IPS-20b (cell line): ENCODE measurements at regions not wholly inside any gene's neighbourhood (a gene's known extent, or its start where the extent isn't known, plus 50 kb on each side); places are given as distances from the start of the nearest gene placed in this dataset.
"Not testable (repeated sequence)": the region's sequence is repeated elsewhere in the genome, so short reads cannot be mapped to it uniquely, and the experiment has no call there.

ENCODE experiments used
- H3K27ac ChIP-seq: one replicate; pipeline ENCODE4 v1.5.1; 2013; ENCODE audit warnings: low read length
- H3K27me3 ChIP-seq: 2 replicates; pipeline ENCODE4 v1.6.1; 2013; ENCODE audit warnings: mild to moderate bottlenecking, low read length, inconsistent platforms; ENCODE audit not compliant: insufficient read depth
- H3K36me3 ChIP-seq: 2 replicates; pipeline ENCODE4 v1.6.1; 2013; ENCODE audit warnings: low read depth, mild to moderate bottlenecking, inconsistent platforms, low read length, moderate library complexity; ENCODE audit not compliant: insufficient read depth
- H3K4me1 ChIP-seq: 2 replicates; pipeline ENCODE4 v1.6.1; 2013; ENCODE audit warnings: mild to moderate bottlenecking, control low read depth, inconsistent platforms, low read length, moderate library complexity; ENCODE audit not compliant: insufficient read depth
- H3K4me3 ChIP-seq: 2 replicates; pipeline ENCODE4 v1.5.1; 2013; ENCODE audit warnings: mild to moderate bottlenecking, low read length, inconsistent platforms
- H3K9ac ChIP-seq: 2 replicates; pipeline ENCODE4 v1.6.1; 2013; ENCODE audit warnings: low read depth, mild to moderate bottlenecking, inconsistent platforms, low read length, moderate library complexity
- H3K9me3 ChIP-seq: 2 replicates; pipeline ENCODE4 v1.6.1; 2013; ENCODE audit warnings: mild to moderate bottlenecking, low read depth, low read length, inconsistent platforms; ENCODE audit not compliant: insufficient read depth

DNA sequence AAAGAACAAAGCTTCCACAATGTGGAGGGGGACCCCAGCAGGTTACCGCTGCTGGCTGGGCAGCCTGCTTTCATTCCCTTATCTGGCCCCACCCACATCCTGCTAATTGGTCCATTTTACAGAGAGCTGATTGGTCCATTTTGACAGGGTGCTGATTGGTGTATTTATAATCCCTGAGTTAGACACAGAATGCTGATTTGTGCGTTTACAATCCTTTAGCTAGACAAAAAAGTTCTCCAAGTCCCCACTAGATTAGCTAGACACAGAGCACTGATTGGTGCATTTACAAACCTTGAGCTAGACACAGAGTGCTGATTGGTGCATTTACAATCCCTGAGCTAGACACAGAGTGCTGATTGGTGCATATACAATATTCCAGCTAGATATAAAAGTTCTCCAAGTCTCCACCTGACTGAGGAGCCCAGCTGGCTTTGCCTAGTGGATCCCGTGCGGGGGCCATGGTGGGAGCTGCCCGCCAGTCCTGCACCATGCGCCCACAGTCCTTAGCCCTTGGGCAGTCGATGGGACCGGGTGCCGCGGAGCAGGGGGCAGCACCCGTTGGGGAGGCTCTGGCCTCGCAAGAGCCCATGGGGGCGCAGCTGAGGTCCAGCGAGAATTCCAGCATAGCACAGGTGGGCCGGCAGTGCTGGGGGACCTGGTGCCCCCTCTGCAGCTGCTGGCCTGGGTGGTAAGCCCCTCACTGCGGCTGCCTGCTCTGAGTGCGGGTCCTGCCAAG, 88.8 kb upstream of the MYLIP start:
- H3K36me3 ChIP-seq, H3K9ac ChIP-seq, H3K27me3 ChIP-seq, H3K27ac ChIP-seq, H3K4me3 ChIP-seq, H3K4me1 ChIP-seq: not testable (repeated sequence)
- peaks cover 23% of the 10 kb centered on the region; the same call in 1 of the 2 replicates for H3K9me3 ChIP-seq

DNA sequence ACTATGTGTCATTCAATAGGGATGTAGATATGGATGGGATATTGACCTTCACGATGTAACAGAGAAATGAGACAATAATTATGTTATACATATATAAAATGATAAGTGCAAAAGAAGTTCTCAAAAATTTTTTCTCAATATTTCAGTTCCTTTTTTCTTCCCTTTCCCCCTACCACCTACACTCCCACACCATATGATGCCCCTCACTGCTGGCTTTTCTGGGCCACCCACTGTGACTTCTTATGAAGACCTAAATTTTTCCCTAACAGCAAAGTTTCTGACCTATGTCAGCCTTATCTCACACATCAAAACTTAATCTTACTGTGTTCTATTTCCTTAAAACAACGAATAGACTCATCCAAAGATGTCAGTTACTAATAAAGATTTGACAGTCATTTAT, 89.9 kb upstream of the MYLIP start:
- Histone ChIP-seq H3K27ac (no peak overlapping the region), H3K4me3 (no peak overlapping the region), H3K4me1 (peaks cover 7% of the 10 kb centered on the region; the same call in 1 of the 2 replicates), H3K27me3 (no peaks in the 10 kb centered on the region), H3K9me3 (peaks cover 23% of the 10 kb centered on the region; the same call in 1 of the 2 replicates), H3K9ac (no peak overlapping the region), H3K36me3 (no peaks in the 10 kb centered on the region)

GRCh38 chr6:16035488-16036080, 93.3 kb upstream of the MYLIP start:
- H3K4me1 ChIP-seq: peaks cover 7% of the 10 kb centered on the region; the same call in 1 of the 2 replicates
- H3K27me3 ChIP-seq: no peaks in the 10 kb centered on the region
- no peaks in the 10 kb centered on the region for H3K36me3 ChIP-seq
- H3K9ac ChIP-seq: no peak overlapping the region
- no peak overlapping the region for H3K27ac ChIP-seq
- H3K4me3 ChIP-seq: no peak overlapping the region
- peaks cover 29% of the 10 kb centered on the region; the same call in 1 of the 2 replicates for H3K9me3 ChIP-seq

DNA sequence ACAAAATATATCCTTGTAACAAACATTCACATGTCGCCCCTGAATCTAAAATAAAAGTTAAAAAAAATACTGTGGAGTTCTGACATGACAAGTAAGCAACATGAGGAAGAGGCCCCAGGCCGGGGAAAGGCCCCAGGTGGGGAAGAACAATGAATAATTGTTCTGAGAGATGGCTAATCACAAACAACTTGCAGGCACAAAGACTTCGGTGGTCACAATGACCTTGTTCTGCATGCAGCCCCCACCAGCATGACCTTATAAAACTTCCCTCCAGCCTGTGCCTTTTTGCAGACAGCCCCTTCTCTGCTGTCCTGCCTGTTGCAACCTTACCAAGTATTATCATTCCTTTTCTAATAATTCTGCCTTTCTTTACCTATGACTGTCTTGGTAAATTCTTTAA, 95.7 kb upstream of the MYLIP start:
- no peaks in the 10 kb centered on the region for H3K27me3 ChIP-seq
- peaks cover 7% of the 10 kb centered on the region; the same call in 1 of the 2 replicates for H3K4me1 ChIP-seq
- no peak overlapping the region for H3K9ac ChIP-seq
- H3K36me3 ChIP-seq: no peaks in the 10 kb centered on the region
- peaks cover 13% of the 10 kb centered on the region; the same call in 1 of the 2 replicates for H3K9me3 ChIP-seq
- H3K4me3 ChIP-seq: no peak overlapping the region
- no peak overlapping the region for H3K27ac ChIP-seq

DNA sequence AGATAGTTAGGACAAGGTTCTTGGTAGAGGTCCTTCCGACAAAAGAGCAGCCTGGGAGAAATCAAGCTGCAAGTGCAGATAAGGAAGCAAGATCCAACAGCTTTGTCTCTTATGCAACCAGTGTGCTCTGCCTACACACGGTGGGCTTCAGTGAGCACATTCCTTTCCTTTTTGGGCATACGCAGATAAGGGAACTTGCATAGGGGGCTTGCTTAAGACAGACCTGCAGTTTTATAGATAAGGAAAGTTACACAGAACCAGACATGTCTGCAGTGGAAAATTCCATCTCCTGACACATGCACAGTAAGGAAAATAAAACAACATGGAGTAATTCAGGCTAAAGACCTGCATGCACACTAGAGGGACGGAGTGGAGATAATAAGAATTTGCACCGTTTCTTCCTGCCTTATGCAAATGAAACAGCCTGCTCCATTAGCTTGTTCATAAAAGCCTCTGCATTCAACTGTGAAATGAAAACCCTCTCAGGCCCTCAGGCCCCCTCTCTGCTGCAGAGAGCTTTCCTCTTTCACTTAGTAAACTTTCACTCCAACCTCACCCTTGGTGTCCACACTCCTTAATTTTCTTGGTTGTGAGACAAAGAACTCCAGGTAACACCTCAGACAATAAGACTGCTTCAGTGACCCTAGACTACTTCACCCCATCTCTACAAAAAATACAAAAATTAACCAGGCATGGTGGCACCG, 97.5 kb upstream of the MYLIP start:
- no peaks in the 10 kb centered on the region for H3K4me1 ChIP-seq
- no peak overlapping the region for H3K9ac ChIP-seq
- no peaks in the 10 kb centered on the region for H3K36me3 ChIP-seq
- H3K27me3 ChIP-seq: no peaks in the 10 kb centered on the region
- H3K4me3 ChIP-seq: no peak overlapping the region
- no peak overlapping the region for H3K27ac ChIP-seq
- peaks cover 13% of the 10 kb centered on the region; the same call in 1 of the 2 replicates for H3K9me3 ChIP-seq

DNA sequence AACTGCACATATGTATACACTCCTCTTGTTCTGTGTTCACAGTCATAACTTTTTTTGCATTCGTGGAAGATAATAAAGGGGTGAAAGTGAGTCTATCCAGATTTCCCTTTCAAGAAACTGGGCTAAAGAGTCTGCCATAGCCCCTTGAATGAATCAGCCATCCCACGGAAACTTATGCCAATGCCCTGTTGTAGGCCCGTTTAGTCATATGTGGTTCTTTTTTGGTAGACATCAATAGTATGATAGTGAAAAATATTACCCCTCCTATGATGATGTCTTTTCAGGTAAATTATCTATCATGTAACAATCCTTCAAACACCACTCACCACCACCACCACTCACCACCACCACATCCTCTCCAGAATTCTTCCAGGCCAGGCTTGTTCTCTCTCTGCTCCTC, 99.9 kb upstream of the MYLIP start:
- H3K4me3 ChIP-seq: no peak overlapping the region

DNA sequence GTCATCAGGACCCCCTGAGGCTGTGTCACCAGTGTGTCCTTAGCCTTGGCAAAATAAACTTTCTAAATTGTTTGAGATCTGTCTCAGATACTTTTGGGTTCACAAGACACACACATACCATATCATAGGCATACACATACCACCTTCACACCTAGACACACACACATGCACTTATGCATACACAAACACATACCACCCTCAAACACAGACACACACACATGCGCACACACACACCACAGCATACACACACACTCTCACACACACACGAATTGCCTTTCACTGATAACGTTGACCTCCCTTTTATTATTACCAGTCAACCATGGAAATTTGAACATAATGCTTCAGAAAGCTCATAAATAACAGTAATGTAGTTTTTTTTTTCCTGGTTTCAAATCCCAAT, 108.6 kb upstream of the MYLIP start:
- Histone ChIP-seq H3K9ac (no peak overlapping the region), H3K27ac (no peak overlapping the region), H3K9me3 (peaks cover 11% of the 10 kb centered on the region), H3K4me3 (no peak overlapping the region), H3K27me3 (no peaks in the 10 kb centered on the region), H3K4me1 (no peaks in the 10 kb centered on the region), H3K36me3 (no peaks in the 10 kb centered on the region)

More for the DNA sequence above, 99.9 kb upstream of the MYLIP start:
- Histone ChIP-seq H3K27ac (no peak overlapping the region), H3K4me1 (no peaks in the 10 kb centered on the region), H3K27me3 (no peaks in the 10 kb centered on the region), H3K9me3 (peaks cover 13% of the 10 kb centered on the region; the same call in 1 of the 2 replicates), H3K36me3 (no peaks in the 10 kb centered on the region), H3K9ac (no peak overlapping the region)

DNA sequence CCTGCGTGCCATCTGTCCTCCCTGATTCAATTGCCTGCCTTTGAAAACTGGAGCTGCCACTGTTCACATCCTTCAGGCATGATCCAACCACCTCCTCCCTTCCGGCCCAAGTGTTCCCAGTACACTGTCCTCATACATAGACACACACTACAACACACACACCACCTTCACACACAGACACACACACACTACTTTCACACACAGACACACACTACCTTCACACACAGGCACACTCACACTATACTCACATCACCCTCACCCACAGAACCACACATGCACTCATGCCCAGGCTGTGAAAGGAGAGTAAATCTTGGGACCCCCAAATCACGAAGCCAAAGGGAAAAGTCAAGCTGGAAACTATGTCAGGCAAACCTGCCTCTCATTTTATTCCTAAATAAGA, 109.4 kb upstream of the MYLIP start:
- H3K4me3 ChIP-seq: no peak overlapping the region
- peaks cover 11% of the 10 kb centered on the region for H3K9me3 ChIP-seq
- no peaks in the 10 kb centered on the region for H3K36me3 ChIP-seq
- H3K27ac ChIP-seq: no peak overlapping the region
- no peak overlapping the region for H3K9ac ChIP-seq
- H3K27me3 ChIP-seq: no peaks in the 10 kb centered on the region
- no peaks in the 10 kb centered on the region for H3K4me1 ChIP-seq

GRCh38 chr6:16018626-16019025, 110.3 kb upstream of the MYLIP start:
- Histone ChIP-seq H3K9ac (no peak overlapping the region), H3K27me3 (no peaks in the 10 kb centered on the region), H3K36me3 (no peaks in the 10 kb centered on the region), H3K4me3 (no peak overlapping the region), H3K4me1 (no peaks in the 10 kb centered on the region), H3K9me3 (peaks cover 11% of the 10 kb centered on the region), H3K27ac (no peak overlapping the region)

GRCh38 chr6:16014325-16014724, 114.6 kb upstream of the MYLIP start:
- not testable (repeated sequence) for H3K36me3 ChIP-seq, H3K27ac ChIP-seq, H3K9ac ChIP-seq, H3K4me1 ChIP-seq, H3K27me3 ChIP-seq, H3K4me3 ChIP-seq
- H3K9me3 ChIP-seq: peaks cover 11% of the 10 kb centered on the region

- H3K27me3 ChIP-seq: no peaks in the 10 kb centered on the region
These were observed 121.7 kb upstream of the MYLIP start for GRCh38 chr6:16007146-16007545.

DNA sequence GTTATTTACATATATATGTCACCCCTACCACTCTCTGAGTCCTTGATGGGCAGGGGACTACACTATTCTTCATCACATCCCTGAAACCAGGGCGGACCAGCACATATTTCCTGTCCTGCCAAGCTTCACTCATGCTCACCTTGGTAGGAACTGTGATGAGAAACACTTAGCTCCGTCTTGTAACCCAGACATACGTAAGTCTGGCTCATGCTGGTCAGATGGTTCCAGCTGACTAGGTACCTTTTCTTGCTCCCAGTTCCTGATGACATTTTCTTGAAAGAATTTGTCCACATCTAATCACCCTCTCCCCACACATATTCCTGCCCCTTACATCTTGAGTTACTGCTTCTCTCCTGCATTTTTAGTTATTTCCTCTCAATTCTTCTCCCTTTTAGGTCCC, 122.2 kb upstream of the MYLIP start:
- Histone ChIP-seq H3K36me3 (no peaks in the 10 kb centered on the region), H3K4me1 (no peaks in the 10 kb centered on the region)

More at GRCh38 chr6:16007146-16007545, 121.7 kb upstream of the MYLIP start:
- Histone ChIP-seq H3K4me3 (no peak overlapping the region), H3K36me3 (no peaks in the 10 kb centered on the region), H3K27ac (no peak overlapping the region), H3K4me1 (no peaks in the 10 kb centered on the region), H3K9me3 (no peaks in the 10 kb centered on the region), H3K9ac (no peak overlapping the region)

More for the DNA sequence above, 122.2 kb upstream of the MYLIP start:
- H3K9me3 ChIP-seq: no peaks in the 10 kb centered on the region
- H3K4me3 ChIP-seq: no peak overlapping the region
- H3K27me3 ChIP-seq: no peaks in the 10 kb centered on the region
- no peak overlapping the region for H3K27ac ChIP-seq
- H3K9ac ChIP-seq: no peak overlapping the region
